D721Med (cell line): ENCODE measurements at regions not wholly inside any gene's neighbourhood (a gene's known extent, or its start where the extent isn't known, plus 50 kb on each side); places are given as distances from the start of the nearest gene placed in this dataset.

ENCODE experiments used
- DNase-seq: peaks from one replicate; pipeline ENCODE4 v3.0.0; 2011; ENCODE audit warnings: low spot score; ENCODE audit not compliant: insufficient read length
- FAIRE-seq: peaks from 2 replicates; lab custom pipeline; 2011; peaks lifted over from hg19 to GRCh38; lab: Jason Lieb, UNC
- CTCF ChIP-seq: IDR thresholded peaks from 2 replicates; pipeline ENCODE4 v1.5.1; 2012; ENCODE audit warnings: mild to moderate bottlenecking, control low read depth; ENCODE audit not compliant: insufficient read depth; ENCODE audit errors: missing control alignments

GRCh38 chr2:53095227-53095626, 672.4 kb upstream of the CHAC2 start:
- DNase-seq = no peak
- no peak for FAIRE-seq
- TF ChIP-seq CTCF = no peak

DNA sequence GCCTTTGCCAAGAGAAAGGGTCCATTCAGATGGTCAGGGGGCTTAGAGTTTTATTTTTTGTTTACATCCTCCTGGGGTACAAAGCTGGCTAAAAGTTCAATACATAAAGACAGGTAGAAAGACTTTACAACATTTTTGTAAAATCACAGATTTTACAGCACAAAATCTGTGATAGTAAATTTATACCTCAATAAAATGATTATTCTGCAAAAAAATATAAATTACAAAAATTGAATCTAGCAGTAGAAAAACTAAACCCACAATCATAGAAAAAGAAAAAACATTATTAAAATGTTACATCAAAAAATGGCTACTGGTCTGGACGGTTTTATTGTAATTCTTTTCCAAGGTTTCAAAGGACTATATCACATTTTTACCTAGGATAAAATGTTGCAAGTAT, 674.2 kb upstream of the CHAC2 start:
- FAIRE-seq (no peak), DNase-seq (no peak)
- TF ChIP-seq CTCF = no peak

GRCh38 chr2:53091183-53091582, 676.4 kb upstream of the CHAC2 start:
- no peak for DNase-seq
- no peak for FAIRE-seq
- no peak for TF ChIP-seq CTCF

DNA sequence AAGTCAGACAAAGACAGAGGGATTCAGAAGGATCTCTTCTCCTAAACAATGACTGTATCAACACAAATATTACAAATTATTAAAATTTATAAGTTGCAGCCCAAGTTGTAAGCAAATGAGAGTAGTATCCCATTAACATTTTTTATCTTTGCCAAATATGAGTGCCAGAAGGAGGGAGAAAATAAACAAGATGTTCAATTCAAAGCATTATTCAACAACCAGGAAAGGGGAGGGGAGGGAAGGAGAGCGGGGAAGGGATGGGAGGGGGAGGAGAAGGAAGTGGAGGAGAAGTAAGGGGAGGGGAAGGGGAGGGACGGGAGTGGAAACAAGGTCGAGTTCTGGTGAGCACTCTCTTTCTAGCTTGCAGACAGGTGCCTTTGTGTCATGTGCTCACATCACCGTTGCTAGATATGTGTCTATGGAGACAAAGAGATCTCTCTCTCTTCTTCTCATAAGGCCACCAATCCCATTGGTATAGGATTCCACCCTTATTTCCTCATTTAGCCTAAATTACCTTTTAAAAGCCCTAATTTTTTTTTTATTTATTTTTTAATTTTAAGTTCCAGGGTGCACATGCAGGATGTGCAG, 679.6 kb upstream of the CHAC2 start:
- no peak for FAIRE-seq
- TF ChIP-seq CTCF = no peak
- no peak for DNase-seq

GRCh38 chr2:53087262-53087873, 680.2 kb upstream of the CHAC2 start:
- no peak for FAIRE-seq

GRCh38 chr2:53077413-53077812, 690.2 kb upstream of the CHAC2 start:
- FAIRE-seq (no peak), DNase-seq (no peak)
- no peak for TF ChIP-seq CTCF

More at GRCh38 chr2:53087262-53087873, 680.2 kb upstream of the CHAC2 start:
- no peak for DNase-seq
- no peak for TF ChIP-seq CTCF

DNA sequence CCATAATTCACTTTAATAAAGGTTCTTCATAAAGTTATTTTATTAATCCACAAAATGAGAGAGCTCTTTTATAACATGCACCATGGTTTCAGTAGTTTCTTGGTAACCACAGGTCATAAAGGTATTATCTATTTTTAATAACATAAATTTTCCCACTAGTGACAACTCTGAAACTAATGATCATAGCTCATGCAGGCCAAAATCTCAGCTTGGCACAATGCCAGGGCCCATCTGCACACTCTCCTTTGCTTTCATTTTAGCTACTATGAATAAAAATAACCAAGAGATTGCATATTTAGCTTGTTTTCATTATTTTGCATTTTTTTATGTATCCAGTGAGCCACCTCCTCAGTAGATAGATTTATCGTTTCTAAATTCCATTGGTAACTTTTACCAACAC, 691.8 kb upstream of the CHAC2 start:
- no peak for TF ChIP-seq CTCF
- DNase-seq = no peak
- FAIRE-seq = no peak
